T-helper 1 cell (primary cell): ENCODE measurements at regions not wholly inside any gene's neighbourhood (a gene's known extent, or its start where the extent isn't known, plus 50 kb on each side); places are given as distances from the start of the nearest gene placed in this dataset.
"Not testable (repeated sequence)": the region's sequence is repeated elsewhere in the genome, so short reads cannot be mapped to it uniquely, and the experiment has no call there.

Experiments
- DNase-seq, 5 donors: peaks; one replicate each; pipeline ENCODE4 v3.0.0-alpha.2; 2012 to 2020

DNA sequence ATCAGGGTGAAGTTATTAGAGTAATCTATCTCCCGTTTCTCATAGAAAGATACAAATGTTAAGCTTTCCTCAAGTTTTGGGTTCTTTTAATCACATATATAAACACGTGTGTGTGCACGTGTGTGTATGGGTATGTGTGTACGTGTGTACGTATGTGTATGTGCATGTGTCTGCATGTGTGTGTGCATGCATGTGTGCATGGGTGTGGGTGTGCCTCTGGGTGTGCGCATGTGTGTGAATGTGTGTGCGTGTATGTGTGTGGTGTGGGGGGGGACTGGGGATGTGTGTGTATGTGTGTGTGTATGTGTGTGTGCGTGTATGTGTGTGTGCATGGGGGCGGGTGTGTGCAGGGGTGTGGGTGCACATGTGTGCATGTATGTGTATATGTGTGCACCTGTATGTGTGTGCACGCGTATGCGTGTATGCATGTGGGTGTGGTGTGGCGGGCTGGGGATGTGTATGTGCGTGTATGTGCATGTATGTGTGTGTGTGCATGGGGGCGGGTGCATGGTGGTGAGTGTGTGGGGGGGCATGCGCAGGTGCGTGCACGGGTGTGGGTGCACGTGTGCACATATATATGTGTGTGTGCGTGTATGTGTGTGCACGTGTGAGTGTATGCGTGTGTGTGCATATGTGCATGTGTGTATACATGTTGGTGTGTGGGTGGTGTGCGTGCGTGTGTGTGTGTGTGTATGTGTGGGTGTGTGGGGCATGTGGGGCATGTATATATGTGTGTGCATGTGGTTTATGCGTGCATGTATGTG is 304.0 kb downstream of the MBD2 start:
- no peak for DNase-seq

DNA sequence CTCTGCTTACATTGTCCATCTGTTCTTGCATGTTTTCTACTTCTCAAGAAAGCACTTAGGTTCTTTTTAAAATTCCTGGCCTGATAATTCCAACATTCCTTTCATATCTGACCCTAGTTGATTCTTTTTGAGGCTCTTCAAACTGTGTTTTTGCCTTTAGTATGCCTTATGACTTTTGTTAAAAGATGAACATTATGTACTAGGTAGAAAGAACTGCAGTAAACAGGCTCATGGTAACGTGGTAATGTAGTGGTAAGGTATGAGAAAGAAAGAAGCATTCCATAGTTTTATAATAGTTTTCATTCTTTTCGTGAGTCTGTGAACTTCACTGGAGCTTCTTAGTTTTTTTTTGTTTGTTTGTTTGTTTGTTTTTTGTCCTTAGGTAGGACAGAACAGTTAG is 306.4 kb downstream of the MBD2 start:
- no peak for DNase-seq

GRCh38 chr18:53911200-53911599 is 313.3 kb downstream of the MBD2 start:
- DNase-seq: no peak

DNA sequence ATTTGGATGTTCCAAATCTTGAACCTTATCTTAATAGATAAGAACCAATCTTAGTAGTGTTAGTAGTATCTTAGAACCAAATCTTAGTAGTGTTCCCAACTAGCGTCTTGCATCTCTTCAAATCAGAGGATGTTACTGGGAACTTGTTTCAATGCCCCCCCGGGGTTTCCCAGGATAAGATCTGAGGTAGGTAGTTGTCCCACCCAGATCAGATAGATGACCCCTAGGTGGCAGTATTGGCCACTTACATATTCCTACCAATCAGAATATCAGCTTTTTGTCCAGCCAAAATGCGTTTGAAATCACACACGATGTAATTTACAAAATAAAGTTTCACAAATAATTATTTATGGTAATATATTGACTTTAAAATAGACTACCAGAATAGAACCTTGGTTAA is 314.8 kb downstream of the MBD2 start:
- peak in 1 of 5 donors; percentile 18 for DNase-seq

DNA sequence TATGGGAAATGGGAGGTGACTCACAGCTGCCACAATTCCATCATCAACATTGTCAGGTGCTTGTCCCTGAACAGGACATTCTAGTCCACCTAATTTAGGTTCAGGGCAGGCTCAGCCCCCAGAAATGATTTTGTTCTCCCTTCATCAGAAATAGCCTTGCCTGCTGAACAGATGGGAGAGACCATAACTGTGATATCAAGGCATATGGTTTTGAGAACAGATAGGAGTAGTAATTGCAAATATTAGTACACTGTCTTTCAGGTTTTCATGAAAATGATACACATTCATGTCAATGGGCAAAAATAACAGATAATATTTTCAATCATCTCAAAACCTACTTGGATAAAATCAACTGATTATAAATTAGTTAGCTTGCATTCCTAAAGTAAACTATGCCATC is 316.5 kb downstream of the MBD2 start:
- DNase-seq: no peak

DNA sequence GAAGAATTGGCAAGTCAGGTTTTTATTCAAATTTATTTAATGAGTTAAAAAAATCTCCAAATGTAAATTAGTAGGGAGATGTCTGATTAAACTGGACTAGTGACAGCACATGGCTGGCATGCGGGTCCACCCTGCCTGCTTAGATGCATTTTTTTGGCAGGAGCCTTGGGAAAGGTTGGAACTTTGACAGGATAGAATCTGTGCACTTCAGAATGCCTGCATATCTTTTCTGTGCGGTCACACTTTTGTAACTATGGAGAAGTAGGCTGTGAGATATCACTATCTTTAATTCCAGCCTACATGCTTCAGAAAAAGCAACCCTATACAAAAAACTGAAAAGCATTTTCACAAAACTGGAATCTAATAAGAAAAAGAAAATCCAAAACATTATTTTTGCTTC is 317.8 kb downstream of the MBD2 start:
- no peak for DNase-seq

GRCh38 chr18:53894675-53895442 is 329.6 kb downstream of the MBD2 start:
- DNase-seq: no peak

- DNase-seq: no peak
Measured at GRCh38 chr18:53887447-53887846, 337.0 kb downstream of the MBD2 start.

DNA sequence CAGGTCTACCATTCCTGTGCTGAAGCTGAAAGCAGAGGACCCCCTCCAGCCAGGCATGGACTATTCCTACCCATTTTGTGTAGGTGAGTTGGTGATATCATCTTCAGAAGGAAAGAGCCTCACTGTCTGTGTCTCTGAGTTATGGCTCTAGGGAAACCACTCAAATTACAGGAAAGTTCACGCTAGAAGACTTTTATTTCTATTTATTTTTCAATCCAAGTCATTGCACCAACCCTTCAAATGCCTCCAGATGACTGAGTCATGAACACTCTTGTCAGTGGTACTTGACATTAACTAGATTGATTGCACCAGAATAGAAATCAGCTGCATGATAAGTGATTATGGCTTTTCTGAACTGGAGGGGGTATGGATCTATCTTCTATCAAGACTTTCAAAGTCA is 338.4 kb downstream of the MBD2 start:
- no peak for DNase-seq

- no peak for DNase-seq
Measured at GRCh38 chr18:53883771-53884170, 340.7 kb downstream of the MBD2 start.

- no peak for DNase-seq
Measured at GRCh38 chr18:53874103-53874502, 350.4 kb downstream of the MBD2 start.

GRCh38 chr18:53864770-53865169 is 359.7 kb downstream of the MBD2 start:
- DNase-seq: no peak

DNA sequence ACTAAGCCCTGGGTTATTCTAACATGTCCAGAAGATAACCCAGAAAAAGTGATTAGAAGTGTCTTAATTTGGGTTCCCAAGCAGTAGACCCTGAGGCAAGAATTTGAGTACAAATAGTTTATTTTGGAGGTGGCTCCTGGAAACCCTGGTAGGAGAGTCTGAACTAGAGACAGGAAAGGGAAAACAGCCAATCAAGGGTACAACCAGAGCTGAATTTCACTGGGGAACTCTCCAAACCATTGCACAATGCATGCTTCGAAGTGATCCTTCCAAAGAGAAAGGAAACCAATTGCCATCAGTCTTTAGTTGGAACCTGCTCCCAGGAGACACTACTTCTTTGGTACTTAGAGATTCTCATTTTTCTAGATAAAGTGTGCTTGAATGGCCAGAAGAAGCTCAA is 361.5 kb downstream of the MBD2 start:
- no peak for DNase-seq

DNA sequence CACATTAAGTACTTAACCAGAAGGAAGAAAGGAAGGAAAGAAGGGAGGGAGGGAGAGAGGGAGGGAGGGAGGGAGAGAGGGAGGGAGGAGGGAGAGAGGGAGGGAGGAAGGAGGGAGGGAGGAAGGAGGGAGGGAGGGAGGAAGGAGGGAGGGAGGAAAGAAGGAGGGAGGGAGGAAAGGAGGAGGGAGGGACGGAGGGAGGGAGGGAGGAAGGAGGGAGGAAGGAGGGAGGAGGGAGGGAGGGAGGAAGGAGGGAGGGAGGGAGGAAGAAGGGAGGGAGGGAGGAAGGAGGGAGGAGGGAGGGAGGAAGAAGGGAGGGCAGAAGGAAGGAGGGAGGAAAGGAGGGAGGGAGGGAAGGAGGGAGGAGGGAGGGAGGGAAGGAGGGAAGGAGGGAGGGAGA is 363.3 kb downstream of the MBD2 start:
- DNase-seq: no peak

GRCh38 chr18:53859764-53860163 is 364.7 kb downstream of the MBD2 start:
- no peak for DNase-seq

DNA sequence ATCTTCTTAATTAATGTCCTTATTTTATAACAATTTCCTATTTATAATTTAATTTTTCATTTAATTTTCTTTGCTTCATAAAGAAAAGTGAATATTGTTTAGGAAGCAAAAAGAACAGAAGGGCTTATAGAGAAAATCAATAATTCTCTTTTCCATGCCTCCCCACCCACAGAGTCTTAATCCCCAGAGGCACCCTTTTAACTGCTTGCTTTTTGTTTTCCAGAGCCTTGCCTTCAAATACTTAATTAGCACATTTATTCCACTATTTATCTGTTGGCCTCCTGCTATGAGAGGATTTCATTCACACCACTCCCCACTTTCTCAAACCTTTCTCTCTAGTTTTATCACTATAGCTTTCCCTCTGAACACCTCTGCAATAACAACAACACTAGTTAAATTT is 373.6 kb downstream of the MBD2 start:
- no peak for DNase-seq

GRCh38 chr18:53843763-53844162 is 380.7 kb downstream of the MBD2 start:
- DNase-seq: no peak

- no peak for DNase-seq
Measured at GRCh38 chr18:53843113-53843760, 381.2 kb downstream of the MBD2 start.

DNA sequence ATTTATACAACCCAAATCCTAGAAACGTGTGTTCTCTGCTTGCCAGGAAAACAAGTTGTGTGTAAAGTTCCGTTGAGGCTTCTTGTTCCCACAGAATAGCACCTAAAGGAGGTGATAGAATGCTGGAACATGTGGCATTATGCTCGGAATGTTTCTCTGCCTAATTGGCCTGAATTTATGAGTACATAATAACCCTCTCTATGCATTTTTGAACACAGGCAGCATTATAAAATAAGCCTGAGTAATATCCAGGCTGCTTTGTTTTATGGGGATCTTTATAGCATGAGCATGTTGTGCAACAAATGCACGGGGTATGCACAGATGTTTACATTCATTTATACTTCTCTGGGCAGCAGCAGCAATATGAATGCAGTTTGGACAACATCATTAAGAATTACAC is 385.7 kb downstream of the MBD2 start:
- DNase-seq: no peak

- DNase-seq: not testable (repeated sequence)
Measured at GRCh38 chr18:53821141-53821540, 403.3 kb downstream of the MBD2 start.

DNA sequence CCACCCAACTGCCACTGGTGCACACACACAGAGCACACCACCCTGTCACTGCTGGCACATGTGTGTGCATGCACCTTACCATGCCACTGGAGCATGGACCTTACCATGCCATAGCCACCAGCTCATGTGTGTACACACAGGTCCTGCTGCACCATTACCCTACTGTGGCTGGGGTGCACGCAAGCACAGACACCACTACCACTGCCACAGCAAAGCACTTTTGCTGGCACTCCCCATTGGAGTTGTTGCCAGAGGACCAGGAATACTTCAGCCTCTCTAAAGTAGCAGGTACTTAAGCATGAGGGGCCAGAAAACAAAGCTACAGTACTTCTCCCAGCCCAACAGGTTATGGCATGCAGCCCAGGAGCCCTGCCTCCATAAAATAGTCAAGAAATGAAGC is 404.8 kb downstream of the MBD2 start:
- DNase-seq: no peak

GRCh38 chr18:53819174-53819573 is 405.3 kb downstream of the MBD2 start:
- DNase-seq: no peak

DNA sequence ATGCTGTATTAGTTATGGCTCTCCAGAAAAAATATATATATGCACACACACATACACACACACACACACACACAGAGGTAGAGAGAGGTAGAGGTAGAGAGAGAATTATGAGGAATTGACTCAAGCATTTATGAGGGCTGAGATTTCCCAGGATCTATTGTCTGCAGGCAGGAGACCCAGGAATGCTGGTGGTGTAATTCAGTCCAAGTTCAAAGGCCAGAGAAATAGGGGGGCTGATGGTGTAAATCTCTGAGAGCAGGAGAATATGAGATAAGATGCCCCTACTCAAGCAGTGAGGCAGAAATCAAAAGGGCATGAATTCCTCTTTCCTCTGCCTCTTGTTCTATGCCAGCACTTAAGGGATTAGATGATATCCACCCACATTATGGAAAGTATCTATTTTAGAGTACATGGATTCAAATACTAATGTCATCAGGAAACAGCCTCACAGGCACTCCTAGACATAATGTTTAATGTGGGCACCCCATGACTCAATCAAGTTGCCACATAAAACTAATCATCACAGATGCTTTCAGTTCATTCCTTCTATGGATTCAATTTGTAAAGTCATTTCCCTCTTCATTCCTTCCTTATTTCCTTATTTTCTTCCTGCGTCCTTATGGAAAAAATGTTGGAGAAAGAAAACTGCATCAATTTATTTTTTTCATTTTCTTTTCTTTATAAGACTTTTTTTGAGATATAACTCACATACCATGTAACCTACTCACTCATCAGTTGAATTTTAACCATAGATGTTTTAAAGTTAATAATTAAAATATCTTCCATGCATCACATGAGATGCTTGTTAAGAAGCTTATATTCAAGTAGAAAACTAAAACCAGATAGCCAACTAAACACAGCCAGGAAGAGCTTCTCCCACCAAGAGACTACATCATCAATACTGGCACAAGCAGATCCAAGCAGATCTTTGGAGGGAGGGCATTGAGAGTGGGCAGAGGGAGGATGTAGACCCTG is 406.2 kb downstream of the MBD2 start:
- DNase-seq: no peak
